ENCODE measurements at regions not wholly inside any gene's neighbourhood (a gene's known extent, or its start where the extent isn't known, plus 50 kb on each side); places are given as distances from the start of the nearest gene placed in this dataset.
A peak's percentile ranks its signal among the peaks of the same experiment; 100 is the strongest.

DNA sequence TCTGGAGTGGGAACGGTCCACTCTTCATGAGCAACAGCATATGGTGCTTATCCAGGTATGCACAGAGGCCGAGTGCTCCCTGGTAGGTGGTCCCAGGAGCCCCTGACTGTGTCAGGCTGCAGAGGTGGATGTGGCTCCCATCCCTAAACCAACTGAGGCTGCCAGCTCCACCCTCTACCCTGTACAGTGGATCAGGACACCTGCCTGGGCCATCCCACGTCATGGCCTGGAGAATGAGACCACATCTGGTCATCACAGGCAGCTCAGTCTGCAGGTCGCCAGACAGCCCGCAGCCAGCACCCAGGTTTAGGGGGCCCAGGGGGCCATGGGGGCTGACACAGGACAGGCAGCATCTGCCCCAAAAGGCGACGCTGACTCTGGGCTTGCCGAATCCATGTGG, 100.3 kb upstream of the TMEM18 start:
- TF ChIP-seq, protein P1, sequence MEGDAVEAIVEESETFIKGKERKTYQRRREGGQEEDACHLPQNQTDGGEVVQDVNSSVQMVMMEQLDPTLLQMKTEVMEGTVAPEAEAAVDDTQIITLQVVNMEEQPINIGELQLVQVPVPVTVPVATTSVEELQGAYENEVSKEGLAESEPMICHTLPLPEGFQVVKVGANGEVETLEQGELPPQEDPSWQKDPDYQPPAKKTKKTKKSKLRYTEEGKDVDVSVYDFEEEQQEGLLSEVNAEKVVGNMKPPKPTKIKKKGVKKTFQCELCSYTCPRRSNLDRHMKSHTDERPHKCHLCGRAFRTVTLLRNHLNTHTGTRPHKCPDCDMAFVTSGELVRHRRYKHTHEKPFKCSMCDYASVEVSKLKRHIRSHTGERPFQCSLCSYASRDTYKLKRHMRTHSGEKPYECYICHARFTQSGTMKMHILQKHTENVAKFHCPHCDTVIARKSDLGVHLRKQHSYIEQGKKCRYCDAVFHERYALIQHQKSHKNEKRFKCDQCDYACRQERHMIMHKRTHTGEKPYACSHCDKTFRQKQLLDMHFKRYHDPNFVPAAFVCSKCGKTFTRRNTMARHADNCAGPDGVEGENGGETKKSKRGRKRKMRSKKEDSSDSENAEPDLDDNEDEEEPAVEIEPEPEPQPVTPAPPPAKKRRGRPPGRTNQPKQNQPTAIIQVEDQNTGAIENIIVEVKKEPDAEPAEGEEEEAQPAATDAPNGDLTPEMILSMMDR (conservative IDR thresholded peaks at IDR 0.05) = no peak
- peaks cover 28% of the 10 kb centered on the region for H3K4me1 Mint-ChIP-seq
- H3K4me3 Mint-ChIP-seq = no peak overlapping the region

DNA sequence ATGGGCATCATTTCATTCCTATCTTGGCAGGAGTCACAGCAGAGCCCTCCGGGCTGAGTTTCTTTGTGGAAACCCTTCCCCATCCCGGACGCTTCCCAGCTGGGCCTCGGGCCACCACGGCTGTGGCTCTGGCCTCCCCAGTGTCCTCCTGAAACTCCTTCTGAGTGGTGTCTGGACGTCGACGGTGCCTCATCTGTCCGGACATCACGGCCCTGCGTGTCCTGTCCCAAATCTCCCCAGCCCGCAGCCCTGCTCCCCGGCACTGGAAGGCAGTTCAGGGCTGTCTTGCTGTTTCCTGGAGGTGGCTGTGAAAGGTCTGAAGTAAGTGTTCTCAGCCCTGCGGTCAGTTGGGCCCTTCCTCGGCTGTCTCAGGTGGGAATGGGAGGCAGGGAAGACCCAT, 99.8 kb upstream of the TMEM18 start:
- peaks cover 30% of the 10 kb centered on the region for H3K4me1 Mint-ChIP-seq
- TF ChIP-seq, protein P1 (conservative IDR thresholded peaks at IDR 0.05) = no peak

More for the DNA sequence above, 100.3 kb upstream of the TMEM18 start:
- DNase-seq (ENCODE audit: low read depth, low spot score) = no peak
- Mint-ChIP-seq H3K36me3 (ENCODE audit: low read depth) (peaks cover 2% of the 10 kb centered on the region), H3K27ac (ENCODE audit: unreplicated experiment) (no peak overlapping the region), H3K27me3 (ENCODE audit: low read depth) (no peaks in the 10 kb centered on the region), H3K9me3 (no peaks in the 10 kb centered on the region)

DNA sequence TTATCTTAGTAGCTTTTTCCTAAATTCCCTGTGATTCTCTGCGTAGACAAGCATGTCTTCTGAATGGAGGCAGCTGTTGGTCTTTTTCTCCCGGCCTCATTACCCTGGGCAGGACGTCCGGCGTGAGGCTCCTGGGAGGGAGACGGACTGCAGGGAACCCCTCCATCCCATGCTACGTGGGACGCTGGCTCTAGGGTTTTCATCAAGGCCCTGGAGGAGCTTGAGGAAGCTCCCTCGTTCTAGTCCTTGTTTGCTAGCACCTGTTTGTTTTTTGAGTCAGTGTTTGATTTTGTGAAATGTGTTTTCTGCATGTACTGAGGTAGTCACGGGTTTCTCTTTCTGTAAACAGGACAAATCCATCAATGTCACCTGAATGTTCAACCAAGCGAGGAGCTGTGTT, 99.3 kb upstream of the TMEM18 start:
- no peaks in the 10 kb centered on the region for H3K27me3 Mint-ChIP-seq (ENCODE audit: low read depth)
- H3K4me1 Mint-ChIP-seq = peaks cover 32% of the 10 kb centered on the region
- no peaks in the 10 kb centered on the region for H3K9me3 Mint-ChIP-seq
- no peaks in the 10 kb centered on the region for H3K36me3 Mint-ChIP-seq (ENCODE audit: low read depth)
- TF ChIP-seq, protein P1 (conservative IDR thresholded peaks at IDR 0.05) = no peak
- no peak overlapping the region for H3K4me3 Mint-ChIP-seq
- no peak for DNase-seq (ENCODE audit: low read depth, low spot score)
- no peak overlapping the region for H3K27ac Mint-ChIP-seq (ENCODE audit: unreplicated experiment)

More for the DNA sequence above, 99.8 kb upstream of the TMEM18 start:
- no peak for DNase-seq (ENCODE audit: low read depth, low spot score)
- Mint-ChIP-seq H3K36me3 (ENCODE audit: low read depth) (peaks cover 2% of the 10 kb centered on the region), H3K27ac (ENCODE audit: unreplicated experiment) (no peak overlapping the region), H3K9me3 (no peaks in the 10 kb centered on the region), H3K4me3 (no peak overlapping the region), H3K27me3 (ENCODE audit: low read depth) (no peaks in the 10 kb centered on the region)

DNA sequence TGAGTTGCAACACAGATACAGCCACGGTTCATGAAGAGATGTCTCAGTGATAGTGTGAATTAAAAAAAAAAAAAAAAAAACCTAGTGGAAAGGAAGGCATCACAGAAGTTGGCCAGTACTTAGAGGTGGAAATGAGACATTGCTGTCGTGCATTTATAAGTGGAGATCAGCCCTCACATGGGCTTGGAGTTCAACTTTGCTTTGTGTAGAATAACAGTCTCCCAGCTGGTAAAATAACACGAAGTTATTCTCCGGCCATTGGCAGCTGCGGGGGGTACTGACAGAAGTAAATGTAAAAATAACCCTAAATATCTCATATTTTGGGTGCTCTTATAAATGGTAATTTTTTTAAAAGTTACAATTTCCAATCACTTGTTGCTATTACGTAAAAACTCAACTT, 98.8 kb upstream of the TMEM18 start:
- Mint-ChIP-seq H3K4me3 (no peak overlapping the region), H3K4me1 (peaks cover 32% of the 10 kb centered on the region), H3K36me3 (ENCODE audit: low read depth) (no peaks in the 10 kb centered on the region), H3K27ac (ENCODE audit: unreplicated experiment) (no peak overlapping the region), H3K9me3 (no peaks in the 10 kb centered on the region), H3K27me3 (ENCODE audit: low read depth) (no peaks in the 10 kb centered on the region)
- TF ChIP-seq, protein P1 (conservative IDR thresholded peaks at IDR 0.05) = no peak
- DNase-seq (ENCODE audit: low read depth, low spot score) = no peak

DNA sequence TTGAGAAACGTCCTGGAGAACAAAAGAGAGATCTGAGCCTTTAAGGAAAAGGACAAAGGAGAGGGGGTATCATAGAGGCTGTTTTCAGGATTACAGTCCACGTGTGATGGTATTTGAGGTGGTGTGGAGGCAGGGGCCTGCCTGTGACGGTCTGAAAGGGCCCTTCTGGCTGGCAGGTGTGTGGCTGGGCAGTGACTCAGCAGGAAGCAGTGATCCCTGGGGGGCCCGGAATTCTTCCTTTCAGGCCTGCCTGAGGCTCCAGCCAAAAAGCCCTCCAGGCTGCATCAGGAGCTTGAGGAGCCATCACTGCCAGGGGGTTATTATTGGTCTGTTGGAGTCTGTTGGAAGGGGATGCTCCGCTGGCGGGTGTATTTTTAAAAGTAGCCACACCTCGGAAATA, 97.2 kb upstream of the TMEM18 start:
- no peak for DNase-seq (ENCODE audit: low read depth, low spot score)
- no peaks in the 10 kb centered on the region for H3K9me3 Mint-ChIP-seq
- H3K27ac Mint-ChIP-seq (ENCODE audit: unreplicated experiment) = peak overlapping the region; percentile 63
- no peaks in the 10 kb centered on the region for H3K27me3 Mint-ChIP-seq (ENCODE audit: low read depth)
- no peak overlapping the region for H3K4me3 Mint-ChIP-seq
- TF ChIP-seq, protein P1 (conservative IDR thresholded peaks at IDR 0.05) = no peak
- peaks cover 40% of the 10 kb centered on the region for H3K4me1 Mint-ChIP-seq
- H3K36me3 Mint-ChIP-seq (ENCODE audit: low read depth) = no peaks in the 10 kb centered on the region

Data from neural crest cell (in vitro differentiated cells).